Naive thymus-derived CD4-positive, alpha-beta T cell (primary cell): ENCODE measurements at regions not wholly inside any gene's neighbourhood (a gene's known extent, or its start where the extent isn't known, plus 50 kb on each side); places are given as distances from the start of the nearest gene placed in this dataset.
A peak's percentile ranks its signal among the peaks of the same experiment; 100 is the strongest.

Experiments used
- ATAC-seq: fragments of 150-1000 bp; cut with Tn5 transposase; 2 replicates; pipeline ENCODE4 v1.10.0; 2021; ENCODE audit warnings: mild to moderate bottlenecking, moderate library complexity
- CTCF ChIA-PET: fragments of 350-600 bp; sonication (Branson Sonifier 250); formaldehyde crosslinking; loops from one replicate; lab custom pipeline; 2021; ENCODE audit warnings: antibody characterized with exemption; lab: Charles Lee
- POLR2A ChIA-PET: fragments of 350-600 bp; sonication (Branson Sonifier 250); formaldehyde crosslinking; loops from one replicate; lab custom pipeline; 2021; ENCODE audit warnings: antibody characterized with exemption, inconsistent platforms; lab: Charles Lee
- DNase-seq, 9 donors: peaks; one replicate each; pipeline versions ENCODE4 v3.0.0 to v3.0.0-alpha.2; 2020 to 2022; ENCODE audit warnings: mixed read lengths in 1 of 9
- H3K27ac ChIP-seq: one replicate; pipeline ENCODE4 v1.7.0; 2013; ENCODE audit warnings: mild to moderate bottlenecking, low read depth, low read length, moderate library complexity
- H3K27me3 ChIP-seq, 2 donors: one replicate each; pipeline ENCODE4 v1.7.0; 2013; ENCODE audit warnings: low read length in 2 of 2, mild to moderate bottlenecking in 2 of 2, moderate library complexity in 2 of 2; ENCODE audit not compliant: control insufficient read depth in 2 of 2, insufficient read depth in 2 of 2
- H3K36me3 ChIP-seq, 3 experiments: 1 replicate in 2 of 3; 2 replicates in 1 of 3; pipeline ENCODE4 v1.7.0; 2013; ENCODE audit warnings: low read length in 3 of 3, mild to moderate bottlenecking in 3 of 3, moderate library complexity in 1 of 3; ENCODE audit not compliant: insufficient read depth in 3 of 3, control insufficient read depth in 2 of 3
- H3K4me1 ChIP-seq, 2 donors: one replicate each; pipeline ENCODE4 v1.7.0; 2013; ENCODE audit warnings: low read length in 2 of 2, mild to moderate bottlenecking in 2 of 2, moderate library complexity in 1 of 2; ENCODE audit not compliant: control insufficient read depth in 2 of 2, insufficient read depth in 2 of 2
- H3K4me3 ChIP-seq: 2 replicates; pipeline ENCODE4 v1.7.0; 2013; ENCODE audit warnings: mild to moderate bottlenecking, low read length
- H3K9me3 ChIP-seq, 3 experiments: 1 replicate in 2 of 3; 2 replicates in 1 of 3; pipeline ENCODE4 v1.7.0; 2013; ENCODE audit warnings: low read length in 3 of 3; ENCODE audit not compliant: control insufficient read depth in 2 of 3
- H3K27ac Mint-ChIP-seq, 9 donors: one replicate each; pipeline ENCODE4 v1.8.0; 2020 to 2022; ENCODE audit warnings: mixed read lengths in 9 of 9, mild to moderate bottlenecking in 8 of 9, moderate library complexity in 5 of 9, inconsistent platforms in 2 of 9
- H3K27me3 Mint-ChIP-seq, 5 donors: one replicate each; pipeline ENCODE4 v1.8.0; 2021 to 2022; ENCODE audit warnings: mixed read lengths in 5 of 5, mild to moderate bottlenecking in 1 of 5
- H3K36me3 Mint-ChIP-seq, 5 donors: one replicate each; pipeline ENCODE4 v1.8.0; 2020 to 2022; ENCODE audit warnings: mixed read lengths in 5 of 5, mild to moderate bottlenecking in 3 of 5, inconsistent platforms in 1 of 5
- H3K4me1 Mint-ChIP-seq, 7 donors: one replicate each; pipeline ENCODE4 v1.8.0; 2020 to 2022; ENCODE audit warnings: mixed read lengths in 7 of 7, mild to moderate bottlenecking in 3 of 7, inconsistent platforms in 1 of 7
- H3K4me3 Mint-ChIP-seq, 10 donors: one replicate each; pipeline ENCODE4 v1.8.0; 2020 to 2022; ENCODE audit warnings: mild to moderate bottlenecking in 10 of 10, mixed read lengths in 10 of 10, moderate library complexity in 6 of 10, inconsistent platforms in 2 of 10
- H3K9me3 Mint-ChIP-seq, 11 donors: one replicate each; pipeline ENCODE4 v1.8.0; 2020 to 2022; ENCODE audit warnings: mixed read lengths in 11 of 11, mild to moderate bottlenecking in 4 of 11, inconsistent platforms in 1 of 11, moderate library complexity in 1 of 11
- intact Hi-C, 2 donors: fragments of 100-400 bp; cut with micrococcal nuclease; formaldehyde crosslinking; loops; one replicate each; pipeline ENCODE4 v1.15.1; 2023

DNA sequence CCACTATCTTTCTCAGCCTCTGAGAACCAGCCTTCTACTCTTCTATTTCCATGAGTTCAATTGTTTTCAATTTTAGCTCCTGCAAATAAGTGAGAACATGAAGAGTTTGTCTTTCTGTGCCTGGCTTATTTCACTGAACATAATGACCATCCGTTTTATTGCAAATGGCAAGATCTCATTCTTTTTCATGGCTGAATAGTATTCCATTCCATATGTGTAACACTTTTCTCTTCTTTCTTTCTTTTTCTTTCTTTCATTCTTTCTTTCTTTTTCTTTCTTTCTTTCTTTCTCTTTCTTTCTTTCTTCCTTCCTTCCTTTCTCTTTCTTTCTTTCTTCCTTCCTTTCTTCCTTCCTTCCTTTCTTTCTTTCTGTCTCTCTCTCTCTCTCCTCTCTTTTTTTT lies 228.7 kb downstream of the SHOX start:
- H3K4me3 ChIP-seq, result no peak overlapping the region
- H3K27ac ChIP-seq, result no peak overlapping the region
- H3K36me3 ChIP-seq, result no peaks in the 10 kb centered on the region
- POLR2A ChIA-PET, result no interaction called here
- H3K4me1 ChIP-seq, result no peaks in the 10 kb centered on the region
- H3K9me3 Mint-ChIP-seq, result peaks cover 3 to 26% (median 10%) of the 10 kb centered on the region in 11 donors
- no peaks in the 10 kb centered on the region for H3K4me1 Mint-ChIP-seq
- no peaks in the 10 kb centered on the region for H3K9me3 ChIP-seq
- H3K27ac Mint-ChIP-seq, result no peak overlapping the region
- peaks cover 0 to 5% (median 4%) of the 10 kb centered on the region in 5 donors for H3K27me3 Mint-ChIP-seq
- no peaks in the 10 kb centered on the region for H3K36me3 Mint-ChIP-seq
- DNase-seq (no peak), ATAC-seq (no peak)
- intact Hi-C loops, result no loop called here
- CTCF ChIA-PET, result no interaction called here
- H3K27me3 ChIP-seq, result no peaks in the 10 kb centered on the region
- no peak overlapping the region for H3K4me3 Mint-ChIP-seq

DNA sequence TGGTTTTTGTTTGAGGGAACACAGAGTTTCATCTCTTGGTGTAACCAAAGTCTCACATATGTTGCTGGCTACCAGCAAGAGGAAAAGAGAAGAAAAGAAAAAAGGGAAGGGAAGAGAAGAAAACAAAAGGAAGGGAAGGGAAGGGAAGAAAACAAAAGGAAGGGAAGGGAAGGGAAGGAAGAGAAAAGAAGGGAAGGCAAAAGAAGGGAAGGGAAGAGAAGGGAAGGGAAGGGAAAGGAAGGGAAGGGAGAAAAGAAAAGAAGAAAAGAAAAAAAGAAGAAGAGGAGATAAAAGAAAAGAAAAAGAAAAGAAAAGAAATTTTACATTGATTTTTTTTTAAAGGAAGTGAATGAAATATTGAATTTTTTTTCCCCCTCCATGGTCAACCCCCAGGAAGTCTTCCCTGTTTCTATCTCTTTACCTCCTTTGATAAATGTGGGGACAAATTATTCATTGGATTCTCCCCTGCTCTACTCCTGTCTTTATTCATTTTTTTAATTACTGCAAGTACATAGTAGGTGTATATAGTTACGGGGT lies 228.0 kb downstream of the SHOX start:
- Histone ChIP-seq H3K4me1 (no peaks in the 10 kb centered on the region), H3K36me3 (no peaks in the 10 kb centered on the region), H3K27me3 (no peaks in the 10 kb centered on the region), H3K9me3 (no peaks in the 10 kb centered on the region), H3K4me3 (no peak overlapping the region), H3K27ac (no peak overlapping the region)
- peaks cover 3 to 30% (median 9%) of the 10 kb centered on the region in 11 donors for H3K9me3 Mint-ChIP-seq
- H3K27ac Mint-ChIP-seq, result no peak overlapping the region
- intact Hi-C loops, result no loop called here
- H3K36me3 Mint-ChIP-seq, result no peaks in the 10 kb centered on the region
- no peak for DNase-seq
- no peak overlapping the region for H3K4me3 Mint-ChIP-seq
- no peaks in the 10 kb centered on the region for H3K4me1 Mint-ChIP-seq
- no peak for ATAC-seq
- peaks cover 0 to 6% (median 4%) of the 10 kb centered on the region in 5 donors for H3K27me3 Mint-ChIP-seq
- POLR2A ChIA-PET, result no interaction called here
- CTCF ChIA-PET, result no interaction called here

DNA sequence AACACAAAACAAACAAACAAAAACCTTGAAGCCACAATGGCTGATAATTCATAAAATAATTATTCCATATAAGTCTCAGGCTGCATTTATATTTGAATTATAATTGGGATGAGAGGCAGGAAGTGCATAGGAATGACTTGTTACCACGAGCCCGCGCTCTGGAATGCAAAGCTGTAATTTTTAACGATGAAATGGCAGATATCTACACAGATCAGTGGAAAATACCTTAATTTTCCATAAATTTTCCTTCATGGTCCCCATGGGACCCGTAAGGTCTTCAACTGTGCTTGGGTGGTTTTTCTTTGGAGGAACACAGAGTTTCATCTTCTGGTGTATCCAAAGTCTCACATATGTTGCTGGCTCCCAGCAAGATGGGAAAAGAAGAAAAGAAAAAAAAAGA lies 226.8 kb downstream of the SHOX start:
- Mint-ChIP-seq H3K36me3 (no peaks in the 10 kb centered on the region), H3K4me1 (no peaks in the 10 kb centered on the region), H3K27ac (no peak overlapping the region), H3K27me3 (peaks cover 0 to 9% (median 6%) of the 10 kb centered on the region in 5 donors), H3K9me3 (peaks cover 3 to 29% (median 9%) of the 10 kb centered on the region in 11 donors), H3K4me3 (no peak overlapping the region)
- H3K27me3 ChIP-seq, result no peaks in the 10 kb centered on the region
- no peaks in the 10 kb centered on the region for H3K9me3 ChIP-seq
- intact Hi-C loops, result no loop called here
- DNase-seq (no peak), ATAC-seq (no peak)
- POLR2A ChIA-PET, result no interaction called here
- no peak overlapping the region for H3K4me3 ChIP-seq
- no peaks in the 10 kb centered on the region for H3K4me1 ChIP-seq
- H3K36me3 ChIP-seq, result no peaks in the 10 kb centered on the region
- H3K27ac ChIP-seq, result no peak overlapping the region
- CTCF ChIA-PET, result no interaction called here

DNA sequence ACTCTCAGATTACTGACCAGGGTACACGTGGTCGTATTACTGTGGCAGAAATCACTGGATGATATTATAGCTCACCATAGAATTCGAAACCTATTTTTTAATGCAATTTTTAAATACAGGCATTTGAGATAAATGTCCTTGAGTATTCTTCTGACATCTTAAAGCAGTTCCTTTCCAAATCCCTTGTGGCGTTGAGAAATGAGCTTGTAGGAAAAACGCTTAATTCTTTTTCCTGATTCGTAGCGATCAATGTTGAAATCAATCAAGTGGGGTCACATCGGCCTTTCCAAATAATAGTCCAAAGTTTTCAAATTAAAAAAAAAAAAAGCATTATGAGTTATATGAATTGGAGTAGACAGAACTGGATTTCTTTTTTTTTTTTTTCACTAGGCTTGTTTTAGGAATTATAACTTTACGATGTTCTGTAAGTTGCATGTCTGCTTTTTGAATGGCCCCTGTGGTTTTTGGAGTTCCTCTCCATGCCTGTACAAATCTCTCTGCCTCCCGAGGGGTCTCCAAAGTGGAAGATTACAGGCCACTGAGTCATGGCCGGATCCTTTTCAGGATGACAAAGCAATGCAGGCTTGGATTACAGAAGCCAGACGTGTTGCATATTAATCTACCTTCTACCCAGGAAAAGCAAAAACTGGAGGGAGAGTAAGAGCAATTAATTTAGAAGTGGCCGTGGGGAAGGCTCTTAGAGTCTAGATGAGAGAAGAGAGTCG lies 226.1 kb downstream of the SHOX start:
- no peaks in the 10 kb centered on the region for H3K4me1 ChIP-seq
- no peaks in the 10 kb centered on the region for H3K27me3 ChIP-seq
- no peak overlapping the region for H3K4me3 ChIP-seq
- Mint-ChIP-seq H3K36me3 (no peaks in the 10 kb centered on the region), H3K27me3 (peaks cover 0 to 9% (median 6%) of the 10 kb centered on the region in 5 donors), H3K4me1 (no peaks in the 10 kb centered on the region), H3K4me3 (no peak overlapping the region), H3K27ac (no peak overlapping the region), H3K9me3 (peaks cover 2 to 25% (median 9%) of the 10 kb centered on the region in 11 donors)
- ChIA-PET POLR2A (no interaction called here), CTCF (no interaction called here)
- no peak overlapping the region for H3K27ac ChIP-seq
- no peak for ATAC-seq
- no peaks in the 10 kb centered on the region for H3K36me3 ChIP-seq
- no peak for DNase-seq
- no peaks in the 10 kb centered on the region for H3K9me3 ChIP-seq
- intact Hi-C loops, result no loop called here

DNA sequence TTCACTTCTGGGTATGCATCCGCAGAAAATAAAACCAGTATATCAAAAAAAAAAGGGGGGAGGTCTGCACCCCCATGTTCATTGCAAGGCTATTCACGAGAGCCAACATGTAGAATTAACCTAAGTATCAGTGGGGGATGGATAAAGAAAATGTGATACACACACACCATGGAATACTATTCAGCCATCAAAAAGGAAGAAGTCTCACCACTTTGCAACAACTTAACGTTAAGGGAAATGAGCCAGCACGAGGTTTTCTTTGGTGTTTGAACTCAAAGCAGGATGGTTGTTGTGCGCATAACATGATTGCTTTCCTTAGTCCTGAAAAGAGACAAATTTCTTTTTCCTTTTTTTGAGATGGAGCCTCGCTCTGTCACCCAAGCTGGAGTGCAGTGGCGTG lies 222.7 kb downstream of the SHOX start:
- Histone ChIP-seq H3K9me3 (no peaks in the 10 kb centered on the region), H3K27ac (no peak overlapping the region), H3K4me3 (no peak overlapping the region), H3K27me3 (no peaks in the 10 kb centered on the region), H3K36me3 (no peaks in the 10 kb centered on the region), H3K4me1 (no peaks in the 10 kb centered on the region)
- H3K9me3 Mint-ChIP-seq, result peaks cover 0 to 14% (median 4%) of the 10 kb centered on the region in 11 donors
- intact Hi-C loops, result no loop called here
- peaks cover 0 to 23% (median 10%) of the 10 kb centered on the region in 7 donors for H3K4me1 Mint-ChIP-seq
- DNase-seq (no peak), ATAC-seq (no peak)
- no peaks in the 10 kb centered on the region for H3K36me3 Mint-ChIP-seq
- POLR2A ChIA-PET, result no interaction called here
- no peak overlapping the region for H3K4me3 Mint-ChIP-seq
- H3K27me3 Mint-ChIP-seq, result peaks cover 0 to 26% (median 9%) of the 10 kb centered on the region in 5 donors
- no peak overlapping the region for H3K27ac Mint-ChIP-seq
- CTCF ChIA-PET, result no interaction called here

DNA sequence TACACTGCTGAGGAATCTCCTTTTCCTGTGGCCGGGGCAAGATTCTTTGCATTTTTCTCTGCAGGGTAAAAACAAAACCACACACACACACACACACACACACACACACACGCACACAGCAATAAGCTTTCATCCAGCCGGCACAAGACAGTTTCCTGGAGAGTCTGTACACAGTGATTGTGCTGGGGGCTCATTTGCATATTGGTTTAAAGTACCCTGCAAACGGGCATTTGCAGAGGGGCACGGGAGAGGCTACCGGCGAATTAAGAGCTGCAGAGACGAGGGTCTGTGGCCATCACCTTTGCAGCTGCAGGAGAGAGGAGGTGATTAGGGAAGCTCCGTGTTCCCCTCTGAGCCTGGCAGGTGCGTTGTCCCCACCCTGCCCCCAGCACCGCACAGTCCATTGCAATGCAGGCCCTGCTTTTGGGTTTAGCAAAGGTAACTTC lies 219.9 kb downstream of the SHOX start:
- Mint-ChIP-seq H3K36me3 (no peaks in the 10 kb centered on the region), H3K4me3 (peak overlapping the region in 9 of 10 donors; percentile 30 to 78 (median 66)), H3K27ac (peak overlapping the region in 7 of 9 donors; percentile 18 to 77 (median 59)), H3K4me1 (peaks cover 0 to 23% (median 10%) of the 10 kb centered on the region in 7 donors), H3K9me3 (peaks cover 0 to 14% (median 2%) of the 10 kb centered on the region in 11 donors), H3K27me3 (peaks cover 0 to 26% (median 4%) of the 10 kb centered on the region in 5 donors)
- CTCF ChIA-PET, result no interaction called here
- no peak overlapping the region for H3K27ac ChIP-seq
- H3K4me1 ChIP-seq, result no peaks in the 10 kb centered on the region
- ATAC-seq (no peak), DNase-seq (peak in 2 of 9 donors; percentile 10 to 15)
- H3K27me3 ChIP-seq, result no peaks in the 10 kb centered on the region
- no peaks in the 10 kb centered on the region for H3K36me3 ChIP-seq
- no peaks in the 10 kb centered on the region for H3K9me3 ChIP-seq
- POLR2A ChIA-PET, result no interaction called here
- no peak overlapping the region for H3K4me3 ChIP-seq
- intact Hi-C loops, result no loop called here

DNA sequence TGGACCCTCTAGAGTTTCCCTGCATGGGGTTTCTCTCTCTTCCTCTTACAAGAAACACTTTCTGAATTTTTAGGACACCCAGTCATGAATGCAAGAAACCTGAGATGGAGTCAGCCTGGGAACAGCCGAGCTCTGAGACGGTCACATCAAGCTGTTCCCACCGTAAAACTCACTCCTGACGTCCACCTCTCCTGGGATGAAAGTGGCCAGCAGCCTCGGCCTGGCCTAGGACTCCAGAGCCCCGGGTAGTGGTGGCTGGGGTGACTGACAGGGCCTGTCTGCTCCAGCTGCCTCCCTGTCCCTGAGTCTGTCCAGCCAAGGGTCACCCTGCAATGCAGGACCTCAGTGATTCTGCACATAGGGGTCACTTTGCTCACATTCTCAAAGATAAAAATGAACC lies 217.8 kb downstream of the SHOX start:
- no peaks in the 10 kb centered on the region for H3K9me3 ChIP-seq
- DNase-seq (no peak), ATAC-seq (no peak)
- H3K4me3 Mint-ChIP-seq, result no peak overlapping the region
- peaks cover 0 to 23% (median 10%) of the 10 kb centered on the region in 7 donors for H3K4me1 Mint-ChIP-seq
- intact Hi-C loops, result no loop called here
- no peaks in the 10 kb centered on the region for H3K27me3 ChIP-seq
- peaks cover 0 to 5% (median 1%) of the 10 kb centered on the region in 11 donors for H3K9me3 Mint-ChIP-seq
- CTCF ChIA-PET, result no interaction called here
- H3K36me3 ChIP-seq, result no peaks in the 10 kb centered on the region
- no peaks in the 10 kb centered on the region for H3K4me1 ChIP-seq
- POLR2A ChIA-PET, result no interaction called here
- no peaks in the 10 kb centered on the region for H3K36me3 Mint-ChIP-seq
- H3K4me3 ChIP-seq, result no peak overlapping the region
- H3K27ac Mint-ChIP-seq, result no peak overlapping the region
- no peak overlapping the region for H3K27ac ChIP-seq
- peaks cover 0 to 20% (median 4%) of the 10 kb centered on the region in 5 donors for H3K27me3 Mint-ChIP-seq
